Parathyroid adenoma (tissue), 2 donors: ENCODE measurements at regions not wholly inside any gene's neighbourhood (a gene's known extent, or its start where the extent isn't known, plus 50 kb on each side); places are given as distances from the start of the nearest gene placed in this dataset.

Experiments used
- H2AFZ ChIP-seq: fragments of 300-600 bp; sonication (generic); one replicate; pipeline ENCODE4 v1.7.0; 2017; ENCODE audit warnings: antibody characterized with exemption, mild to moderate bottlenecking
- H3K27ac ChIP-seq: fragments of 300-600 bp; sonication (generic); one replicate; pipeline ENCODE4 v1.7.0; 2017
- H3K27me3 ChIP-seq: fragments of 300-600 bp; sonication (generic); one replicate; pipeline ENCODE4 v1.7.0; 2017; ENCODE audit warnings: low read length; ENCODE audit not compliant: control insufficient read depth, insufficient read depth
- H3K36me3 ChIP-seq: fragments of 300-600 bp; sonication (generic); one replicate; pipeline ENCODE4 v1.7.0; 2017; ENCODE audit warnings: low read length; ENCODE audit not compliant: control insufficient read depth, insufficient read depth
- H3K4me1 ChIP-seq: fragments of 300-600 bp; sonication (generic); one replicate; pipeline ENCODE4 v1.7.0; 2017; ENCODE audit warnings: control low read depth
- H3K4me2 ChIP-seq: fragments of 300-600 bp; sonication (generic); one replicate; pipeline ENCODE4 v1.7.0; 2017; ENCODE audit warnings: low read length
- H3K4me3 ChIP-seq: fragments of 300-600 bp; sonication (generic); one replicate; pipeline ENCODE4 v1.7.0; 2017; ENCODE audit warnings: low read depth, low read length
- H3K79me2 ChIP-seq: fragments of 300-600 bp; sonication (generic); one replicate; pipeline ENCODE4 v1.7.0; 2017; ENCODE audit warnings: control low read depth
- H3K9ac ChIP-seq: fragments of 300-600 bp; sonication (generic); one replicate; pipeline ENCODE4 v1.7.0; 2017; ENCODE audit warnings: mild to moderate bottlenecking
- H3K9me3 ChIP-seq: fragments of 300-600 bp; sonication (generic); one replicate; pipeline ENCODE4 v1.7.0; 2017; ENCODE audit warnings: low read length; ENCODE audit not compliant: control insufficient read depth
- TF ChIP-seq, protein P1 (sequence below): fragments of 300-600 bp; sonication (generic); IDR thresholded peaks from one replicate; pipeline ENCODE4 v1.7.0; 2017; ENCODE audit warnings: antibody characterized with exemption, mild to moderate bottlenecking
- donor health status: primary hyperparathyroidism.

DNA sequence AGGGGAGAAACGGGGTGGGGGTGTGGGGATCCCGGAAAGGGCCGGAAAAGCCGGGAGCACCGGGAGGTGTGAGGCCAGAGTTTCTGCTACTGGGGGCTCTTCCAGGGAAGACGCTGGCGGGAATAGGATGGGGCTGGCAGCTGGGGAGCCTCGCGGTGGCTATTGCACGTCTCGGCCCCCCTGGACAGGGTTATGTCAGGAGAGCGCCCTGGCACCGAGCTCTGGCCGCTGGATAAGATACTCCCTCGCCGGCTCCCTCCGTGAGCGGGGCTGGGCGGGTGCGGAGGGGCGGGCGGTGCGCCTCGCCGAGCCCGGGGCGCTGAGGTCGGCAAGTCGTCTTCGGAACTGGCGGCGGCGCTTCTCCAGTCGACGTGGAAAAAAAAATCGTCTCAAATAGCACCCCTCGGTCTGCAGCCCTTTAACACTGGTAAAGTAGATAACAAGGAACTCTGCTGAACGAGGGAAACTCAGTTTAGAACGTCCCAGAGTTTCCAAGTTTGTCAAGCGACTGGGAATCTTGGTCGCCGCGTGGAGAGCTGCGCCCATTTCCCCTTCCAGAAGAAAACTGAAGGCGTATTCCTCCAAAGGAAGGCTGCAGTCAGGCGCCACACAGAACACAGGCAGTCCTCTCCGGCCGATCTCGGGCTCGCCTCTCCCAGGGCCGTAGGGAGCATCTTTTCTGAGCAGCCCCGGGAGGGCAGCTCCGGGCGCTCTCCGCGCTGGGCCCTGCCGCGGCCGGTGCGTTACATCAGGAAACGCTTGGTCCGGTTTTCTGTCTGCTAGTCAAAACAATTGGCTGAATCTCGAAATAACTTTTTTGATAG, 115.1 kb downstream of the KCNRG start:
- TF ChIP-seq, protein P1, sequence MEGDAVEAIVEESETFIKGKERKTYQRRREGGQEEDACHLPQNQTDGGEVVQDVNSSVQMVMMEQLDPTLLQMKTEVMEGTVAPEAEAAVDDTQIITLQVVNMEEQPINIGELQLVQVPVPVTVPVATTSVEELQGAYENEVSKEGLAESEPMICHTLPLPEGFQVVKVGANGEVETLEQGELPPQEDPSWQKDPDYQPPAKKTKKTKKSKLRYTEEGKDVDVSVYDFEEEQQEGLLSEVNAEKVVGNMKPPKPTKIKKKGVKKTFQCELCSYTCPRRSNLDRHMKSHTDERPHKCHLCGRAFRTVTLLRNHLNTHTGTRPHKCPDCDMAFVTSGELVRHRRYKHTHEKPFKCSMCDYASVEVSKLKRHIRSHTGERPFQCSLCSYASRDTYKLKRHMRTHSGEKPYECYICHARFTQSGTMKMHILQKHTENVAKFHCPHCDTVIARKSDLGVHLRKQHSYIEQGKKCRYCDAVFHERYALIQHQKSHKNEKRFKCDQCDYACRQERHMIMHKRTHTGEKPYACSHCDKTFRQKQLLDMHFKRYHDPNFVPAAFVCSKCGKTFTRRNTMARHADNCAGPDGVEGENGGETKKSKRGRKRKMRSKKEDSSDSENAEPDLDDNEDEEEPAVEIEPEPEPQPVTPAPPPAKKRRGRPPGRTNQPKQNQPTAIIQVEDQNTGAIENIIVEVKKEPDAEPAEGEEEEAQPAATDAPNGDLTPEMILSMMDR = no peak
- Histone ChIP-seq H3K36me3 (no peaks in the 10 kb centered on the region), H3K4me1 (no peaks in the 10 kb centered on the region), H3K9ac (no peak overlapping the region), H3K4me3 (peak overlapping the region; percentile 48), H2AFZ (peak overlapping the region; percentile 20), H3K27me3 (peaks cover 13% of the 10 kb centered on the region), H3K4me2 (peak overlapping the region; percentile 64), H3K27ac (peak overlapping the region; percentile 42), H3K9me3 (no peaks in the 10 kb centered on the region), H3K79me2 (no peaks in the 10 kb centered on the region)

DNA sequence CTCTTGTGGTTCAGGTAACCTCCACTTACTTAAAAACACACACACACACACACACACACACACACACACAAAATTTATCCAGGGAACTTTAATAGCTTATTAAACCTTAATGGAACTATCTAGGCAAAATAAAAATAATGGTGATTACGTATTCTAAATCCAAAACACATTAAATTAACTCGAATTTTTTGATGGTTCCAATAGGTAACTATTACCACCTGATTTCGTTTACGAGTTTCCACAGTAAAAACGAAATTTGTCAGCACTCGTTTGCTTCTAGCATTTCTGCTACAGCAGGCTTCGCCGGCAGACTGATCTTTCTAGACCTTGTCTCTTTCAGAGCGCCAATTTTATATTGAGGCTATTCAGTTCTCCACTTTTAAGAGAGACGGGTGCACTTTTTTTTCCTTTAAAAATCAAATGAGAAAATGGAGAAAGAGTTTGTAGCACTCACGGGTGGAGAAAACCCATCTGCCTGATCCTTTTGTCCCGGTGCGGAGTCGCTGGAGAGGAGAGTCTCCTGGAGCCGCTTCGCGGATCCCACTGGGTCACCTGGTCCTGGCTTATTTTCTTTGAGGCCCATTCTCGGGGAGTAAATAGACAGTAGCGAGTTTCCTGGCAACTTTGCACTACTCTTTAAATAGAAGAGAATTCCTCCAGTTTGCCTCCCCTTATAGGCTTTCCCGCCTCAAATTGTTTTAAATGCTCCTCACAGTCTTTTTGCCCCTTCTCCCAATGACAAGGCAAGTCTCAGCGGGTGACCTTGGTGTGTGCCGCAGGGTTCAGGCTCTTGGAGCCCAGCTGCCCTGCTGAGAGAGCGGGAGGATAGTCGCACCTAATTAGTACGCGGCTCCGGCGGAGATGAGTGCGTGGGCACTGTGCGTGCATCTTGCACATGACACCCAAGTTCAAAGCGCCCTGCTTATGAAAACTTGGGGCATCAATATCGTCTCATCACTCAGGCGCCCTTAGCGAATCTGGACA, 117.0 kb downstream of the KCNRG start:
- H3K4me2 ChIP-seq = no peak overlapping the region
- H3K9me3 ChIP-seq = no peaks in the 10 kb centered on the region
- no peaks in the 10 kb centered on the region for H3K79me2 ChIP-seq
- no peaks in the 10 kb centered on the region for H3K4me1 ChIP-seq
- no peak overlapping the region for H2AFZ ChIP-seq
- no peaks in the 10 kb centered on the region for H3K36me3 ChIP-seq
- TF ChIP-seq, protein P1 = no peak
- no peak overlapping the region for H3K27ac ChIP-seq
- no peak overlapping the region for H3K9ac ChIP-seq
- H3K27me3 ChIP-seq = peaks cover 13% of the 10 kb centered on the region
- no peak overlapping the region for H3K4me3 ChIP-seq

DNA sequence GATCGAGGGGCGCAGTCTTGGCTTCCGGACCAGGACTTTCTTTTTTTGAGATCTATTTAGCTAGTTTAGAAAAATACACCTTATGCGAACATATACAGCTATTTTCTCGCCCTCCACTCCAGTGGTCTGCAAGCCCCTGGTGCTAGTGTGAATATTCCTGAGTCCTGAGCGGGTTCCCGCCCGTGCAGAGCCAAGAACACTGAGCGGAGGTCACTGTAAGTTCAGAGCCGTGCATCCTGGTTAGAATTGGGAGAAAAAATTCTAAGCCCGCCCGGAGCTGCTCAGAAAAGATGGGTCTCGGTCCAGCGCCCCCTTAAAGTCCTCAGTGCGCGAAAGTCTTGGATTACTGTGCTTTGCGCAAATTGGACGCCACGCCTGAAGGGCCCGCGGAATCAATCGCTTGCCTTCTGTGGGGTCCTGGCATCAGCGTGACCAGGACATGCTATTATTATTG, 117.7 kb downstream of the KCNRG start:
- Histone ChIP-seq H3K9ac (no peak overlapping the region), H3K79me2 (no peaks in the 10 kb centered on the region), H2AFZ (no peak overlapping the region), H3K27ac (no peak overlapping the region), H3K4me2 (no peak overlapping the region), H3K27me3 (peaks cover 13% of the 10 kb centered on the region), H3K4me3 (no peak overlapping the region), H3K36me3 (no peaks in the 10 kb centered on the region), H3K4me1 (no peaks in the 10 kb centered on the region), H3K9me3 (no peaks in the 10 kb centered on the region)
- TF ChIP-seq, protein P1 = no peak

DNA sequence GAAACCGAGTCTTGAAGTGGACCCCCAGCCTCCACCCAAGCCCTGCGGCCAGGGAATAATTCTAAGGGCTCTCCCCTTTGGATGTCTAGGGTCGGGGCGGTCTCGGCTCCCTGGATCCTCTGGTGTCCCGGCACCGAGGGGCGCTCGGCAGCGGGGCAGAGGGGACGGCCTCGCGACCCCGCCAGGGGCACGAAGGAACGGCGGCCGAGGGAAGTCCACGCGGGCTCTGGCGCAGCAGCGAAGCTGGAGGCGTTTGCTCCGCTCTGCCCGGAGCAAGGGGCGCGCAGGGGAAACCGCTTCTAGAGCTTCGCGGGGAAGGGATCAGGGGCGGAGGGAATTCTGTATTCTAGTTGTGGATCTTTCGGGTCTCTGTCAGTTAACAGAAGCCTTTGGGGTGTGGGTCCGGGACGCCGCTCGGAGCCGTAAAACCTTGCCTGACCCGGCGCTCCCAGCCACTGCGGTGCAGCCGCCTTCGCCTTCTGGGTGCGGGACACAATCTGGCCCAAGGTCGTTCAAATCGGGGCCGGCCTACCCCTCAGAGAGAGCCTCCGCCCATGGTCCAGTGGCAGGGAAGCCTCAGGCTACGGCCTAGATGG, 118.2 kb downstream of the KCNRG start:
- H3K4me1 ChIP-seq = no peaks in the 10 kb centered on the region
- H3K79me2 ChIP-seq = no peaks in the 10 kb centered on the region
- H2AFZ ChIP-seq = no peak overlapping the region
- H3K9me3 ChIP-seq = no peaks in the 10 kb centered on the region
- H3K9ac ChIP-seq = no peak overlapping the region
- no peak overlapping the region for H3K27ac ChIP-seq
- H3K27me3 ChIP-seq = peaks cover 13% of the 10 kb centered on the region
- no peak overlapping the region for H3K4me3 ChIP-seq
- TF ChIP-seq, protein P1 = no peak
- no peaks in the 10 kb centered on the region for H3K36me3 ChIP-seq
- no peak overlapping the region for H3K4me2 ChIP-seq
